Thoracic aorta (tissue), 2 donors: ENCODE measurements at regions not wholly inside any gene's neighbourhood (a gene's known extent, or its start where the extent isn't known, plus 50 kb on each side); places are given as distances from the start of the nearest gene placed in this dataset.

Source experiments
- ATAC-seq: fragments of 150-250 bp; one replicate; pipeline ENCODE4 v1.8.0; 2017; ENCODE audit warnings: low read depth; ENCODE audit not compliant: insufficient number of reproducible peaks, low FRiP score
- DNase-seq: peaks from one replicate; pipeline ENCODE4 v3.0.0-alpha.2; 2020; ENCODE audit warnings: low spot score
- H3K27ac ChIP-seq, 2 donors: fragments of 200-600 bp; sonication (generic); 1 replicate in 1 of 2; 2 replicates in 1 of 2; pipeline ENCODE4 v1.5.1; 2016; ENCODE audit warnings: mild to moderate bottlenecking in 2 of 2, moderate library complexity in 2 of 2
- H3K27me3 ChIP-seq: fragments of 200-600 bp; sonication (generic); replicated peaks from 2 replicates; pipeline ENCODE4 v1.6.0; 2016; ENCODE audit warnings: mild to moderate bottlenecking; ENCODE audit not compliant: insufficient read depth
- H3K36me3 ChIP-seq: fragments of 200-600 bp; sonication (generic); one replicate; pipeline ENCODE4 v1.5.1; 2016
- H3K4me1 ChIP-seq, 2 donors: fragments of 200-600 bp; sonication (generic); 1 replicate in 1 of 2; 2 replicates in 1 of 2; pipeline versions ENCODE4 v1.5.1 to v1.6.0; 2016; ENCODE audit warnings: low read depth in 2 of 2, mild to moderate bottlenecking in 1 of 2; ENCODE audit not compliant: control insufficient read depth in 1 of 2
- H3K4me3 ChIP-seq: fragments of 200-600 bp; sonication (generic); 2 replicates; pipeline ENCODE4 v1.5.1; 2016; ENCODE audit warnings: mild to moderate bottlenecking
- H3K9me3 ChIP-seq: fragments of 200-600 bp; sonication (generic); 2 replicates; pipeline ENCODE4 v1.5.1; 2016
- TF ChIP-seq, protein P1 (sequence below): fragments of 200-600 bp; sonication (generic); IDR thresholded peaks from one replicate; pipeline ENCODE4 v1.5.1; 2019; ENCODE audit warnings: antibody characterized with exemption

DNA sequence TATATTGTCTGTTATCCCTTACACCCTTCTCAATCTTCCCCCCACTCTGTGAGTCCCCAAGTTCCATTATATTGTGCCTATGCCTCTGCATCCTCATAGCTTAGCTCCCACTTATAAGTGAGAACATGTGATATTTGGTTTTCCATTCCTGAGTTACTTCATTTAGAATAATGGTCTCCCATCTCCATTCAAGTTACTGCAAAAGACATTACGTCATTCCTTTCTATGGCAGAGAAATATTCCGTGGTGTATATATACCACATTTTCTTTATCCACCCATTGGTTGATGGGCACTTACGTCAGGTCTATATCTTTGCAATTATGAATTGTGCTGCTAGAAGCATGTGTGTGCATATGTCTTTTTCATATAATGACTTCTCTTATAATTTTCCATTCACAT, 54.8 kb upstream of the SGCD start:
- H3K36me3 ChIP-seq, result no peaks in the 10 kb centered on the region
- no peak overlapping the region for H3K27ac ChIP-seq
- H3K9me3 ChIP-seq, result no peaks in the 10 kb centered on the region
- no peaks in the 10 kb centered on the region for H3K27me3 ChIP-seq
- H3K4me3 ChIP-seq, result no peak overlapping the region
- DNase-seq, result no peak
- TF ChIP-seq, protein P1, sequence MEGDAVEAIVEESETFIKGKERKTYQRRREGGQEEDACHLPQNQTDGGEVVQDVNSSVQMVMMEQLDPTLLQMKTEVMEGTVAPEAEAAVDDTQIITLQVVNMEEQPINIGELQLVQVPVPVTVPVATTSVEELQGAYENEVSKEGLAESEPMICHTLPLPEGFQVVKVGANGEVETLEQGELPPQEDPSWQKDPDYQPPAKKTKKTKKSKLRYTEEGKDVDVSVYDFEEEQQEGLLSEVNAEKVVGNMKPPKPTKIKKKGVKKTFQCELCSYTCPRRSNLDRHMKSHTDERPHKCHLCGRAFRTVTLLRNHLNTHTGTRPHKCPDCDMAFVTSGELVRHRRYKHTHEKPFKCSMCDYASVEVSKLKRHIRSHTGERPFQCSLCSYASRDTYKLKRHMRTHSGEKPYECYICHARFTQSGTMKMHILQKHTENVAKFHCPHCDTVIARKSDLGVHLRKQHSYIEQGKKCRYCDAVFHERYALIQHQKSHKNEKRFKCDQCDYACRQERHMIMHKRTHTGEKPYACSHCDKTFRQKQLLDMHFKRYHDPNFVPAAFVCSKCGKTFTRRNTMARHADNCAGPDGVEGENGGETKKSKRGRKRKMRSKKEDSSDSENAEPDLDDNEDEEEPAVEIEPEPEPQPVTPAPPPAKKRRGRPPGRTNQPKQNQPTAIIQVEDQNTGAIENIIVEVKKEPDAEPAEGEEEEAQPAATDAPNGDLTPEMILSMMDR, result no peak
- no peak for ATAC-seq
- no peaks in the 10 kb centered on the region for H3K4me1 ChIP-seq

DNA sequence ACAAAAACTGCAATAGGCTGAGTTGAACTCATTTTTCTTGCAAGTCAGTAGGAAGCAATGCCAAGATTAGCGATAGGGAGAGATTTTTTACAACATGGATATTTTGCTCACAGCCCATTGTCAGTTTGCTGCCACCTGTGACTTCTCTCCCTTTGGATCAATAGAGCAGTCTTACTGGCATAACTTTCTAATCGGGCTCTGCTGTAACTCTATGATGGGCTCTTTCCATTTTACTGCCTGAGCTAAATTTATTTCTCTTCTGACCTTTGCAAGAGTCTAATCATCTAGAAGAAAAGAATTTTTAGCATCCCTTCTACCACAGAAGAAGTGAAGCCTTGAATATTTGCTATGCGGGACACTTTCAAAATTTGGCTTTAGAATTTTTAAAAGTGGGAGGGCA, 53.6 kb upstream of the SGCD start:
- H3K4me3 ChIP-seq, result no peak overlapping the region
- no peak overlapping the region for H3K27ac ChIP-seq
- H3K36me3 ChIP-seq, result no peaks in the 10 kb centered on the region
- H3K27me3 ChIP-seq, result no peaks in the 10 kb centered on the region
- TF ChIP-seq, protein P1, result no peak
- DNase-seq (no peak), ATAC-seq (no peak)
- H3K4me1 ChIP-seq, result no peaks in the 10 kb centered on the region
- H3K9me3 ChIP-seq, result no peaks in the 10 kb centered on the region

DNA sequence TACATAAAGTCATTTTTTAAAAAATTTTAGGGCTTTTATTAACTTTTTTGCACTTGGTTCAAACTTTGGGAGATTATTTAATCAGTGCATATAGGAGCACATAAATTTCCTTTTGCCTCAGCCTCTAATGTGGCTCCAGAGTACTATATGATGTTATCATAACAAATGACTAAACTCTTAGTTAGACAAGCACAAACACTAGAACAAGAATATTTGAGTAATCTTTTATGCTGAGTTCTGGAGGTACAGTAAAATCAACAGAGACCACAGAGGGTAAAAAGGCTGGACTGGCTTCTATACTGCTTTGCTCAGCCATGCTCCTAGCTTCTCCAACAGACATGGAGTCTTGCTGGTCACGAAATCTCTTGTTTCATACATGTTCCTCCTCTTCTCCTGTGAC, 52.5 kb upstream of the SGCD start:
- Histone ChIP-seq H3K4me1 (no peaks in the 10 kb centered on the region), H3K36me3 (no peaks in the 10 kb centered on the region), H3K27ac (no peak overlapping the region), H3K27me3 (no peaks in the 10 kb centered on the region), H3K9me3 (no peaks in the 10 kb centered on the region), H3K4me3 (no peak overlapping the region)
- no peak for DNase-seq
- no peak for ATAC-seq
- TF ChIP-seq, protein P1, result no peak
